Activated naive CD4-positive, alpha-beta T cell treated with anti-CD3 and anti-CD28 coated beads, Interleukin-2, amount 50 U/mL, for 72 hours (primary cell): ENCODE measurements at regions not wholly inside any gene's neighbourhood (a gene's known extent, or its start where the extent isn't known, plus 50 kb on each side); places are given as distances from the start of the nearest gene placed in this dataset.
A peak's percentile ranks its signal among the peaks of the same experiment; 100 is the strongest.
"Not testable (repeated sequence)": the region's sequence is repeated elsewhere in the genome, so short reads cannot be mapped to it uniquely, and the experiment has no call there.

Experiments used
- ATAC-seq, 2 donors: fragments of 150-1000 bp; cut with Tn5 transposase; 2 replicates each; pipeline ENCODE4 v1.10.0; 2021; ENCODE audit warnings: mild to moderate bottlenecking in 2 of 2, moderate library complexity in 2 of 2
- DNase-seq, 2 donors: peaks; one replicate each; pipeline ENCODE4 v3.0.0; 2021 to 2022; ENCODE audit warnings: low spot score in 2 of 2
- H3K27ac Mint-ChIP-seq, 2 donors: one replicate each; pipeline ENCODE4 v1.8.0; 2022; ENCODE audit warnings: mild to moderate bottlenecking in 2 of 2, mixed read lengths in 2 of 2
- H3K36me3 Mint-ChIP-seq, 2 donors: one replicate each; pipeline ENCODE4 v1.8.0; 2022; ENCODE audit warnings: mixed read lengths in 2 of 2
- H3K9me3 Mint-ChIP-seq, 2 donors: one replicate each; pipeline ENCODE4 v1.8.0; 2022; ENCODE audit warnings: mixed read lengths in 2 of 2

DNA sequence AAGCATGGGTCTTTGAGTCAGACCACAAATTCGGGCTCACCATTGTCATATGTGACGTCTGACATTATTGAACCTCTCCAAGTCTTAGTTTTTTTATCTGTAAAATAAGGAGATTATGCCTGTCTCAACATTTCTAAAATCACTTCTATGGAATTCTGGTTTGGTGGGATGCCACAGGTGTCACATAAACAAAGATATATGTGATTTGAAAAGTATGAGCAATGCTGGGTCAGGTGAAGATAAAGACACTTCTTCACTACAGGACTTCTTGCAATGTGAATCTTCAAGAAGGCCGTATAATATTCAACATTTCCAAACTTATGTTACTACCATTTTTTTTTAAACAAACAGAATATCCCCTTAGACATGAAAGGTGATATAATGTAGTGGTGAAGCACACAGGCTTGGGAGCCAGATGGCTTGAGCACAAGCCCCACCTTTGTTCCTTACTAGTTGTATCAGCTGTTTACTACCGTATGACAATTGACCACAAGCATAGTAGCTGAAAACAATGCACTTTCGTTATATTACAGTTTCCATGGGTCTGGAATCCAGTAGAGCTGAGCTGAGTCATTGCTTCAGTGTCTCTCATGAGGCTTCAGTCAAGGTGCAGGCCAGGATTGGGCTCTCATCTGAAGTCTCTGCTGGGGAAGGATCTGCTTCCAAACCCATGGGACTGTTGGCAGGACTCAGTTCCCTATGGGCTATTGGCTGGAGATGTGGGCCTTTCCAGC, 87.7 kb downstream of the UTP18 start:
- DNase-seq (no peak), ATAC-seq (no peak)
- H3K9me3 Mint-ChIP-seq = no peaks in the 10 kb centered on the region
- no peak overlapping the region for H3K27ac Mint-ChIP-seq
- H3K36me3 Mint-ChIP-seq = no peaks in the 10 kb centered on the region

DNA sequence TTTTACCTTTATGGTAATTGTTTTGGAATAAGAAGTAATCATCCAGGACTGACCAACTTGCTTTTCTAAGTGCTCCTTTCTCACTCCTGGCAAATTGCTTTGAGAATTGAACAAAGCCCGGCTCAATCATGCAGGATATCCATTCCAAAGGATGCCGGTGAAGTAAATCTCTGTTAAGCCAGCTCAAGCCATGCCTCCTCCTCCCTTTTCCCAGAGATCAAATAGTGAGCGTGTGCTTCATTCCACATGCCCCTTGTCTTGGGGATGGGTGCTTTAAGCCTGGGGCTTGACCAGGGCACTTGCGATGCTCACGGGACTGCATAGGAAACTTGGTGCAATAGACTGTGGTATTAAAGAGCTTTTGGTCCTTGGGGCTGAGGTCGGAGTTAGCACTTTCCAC, 90.7 kb downstream of the UTP18 start:
- no peak for DNase-seq
- H3K27ac Mint-ChIP-seq = no peak overlapping the region
- H3K36me3 Mint-ChIP-seq = no peaks in the 10 kb centered on the region
- H3K9me3 Mint-ChIP-seq = no peaks in the 10 kb centered on the region
- ATAC-seq = no peak

GRCh38 chr17:51351890-51352289, 91.5 kb downstream of the UTP18 start:
- Mint-ChIP-seq H3K36me3 (no peaks in the 10 kb centered on the region), H3K9me3 (no peaks in the 10 kb centered on the region), H3K27ac (no peak overlapping the region)
- DNase-seq (no peak), ATAC-seq (no peak)

GRCh38 chr17:51352798-51353197, 92.5 kb downstream of the UTP18 start:
- ATAC-seq (peak in 1 of 2 donors; percentile 24), DNase-seq (no peak)
- Mint-ChIP-seq H3K9me3 (no peaks in the 10 kb centered on the region), H3K27ac (no peak overlapping the region), H3K36me3 (no peaks in the 10 kb centered on the region)

DNA sequence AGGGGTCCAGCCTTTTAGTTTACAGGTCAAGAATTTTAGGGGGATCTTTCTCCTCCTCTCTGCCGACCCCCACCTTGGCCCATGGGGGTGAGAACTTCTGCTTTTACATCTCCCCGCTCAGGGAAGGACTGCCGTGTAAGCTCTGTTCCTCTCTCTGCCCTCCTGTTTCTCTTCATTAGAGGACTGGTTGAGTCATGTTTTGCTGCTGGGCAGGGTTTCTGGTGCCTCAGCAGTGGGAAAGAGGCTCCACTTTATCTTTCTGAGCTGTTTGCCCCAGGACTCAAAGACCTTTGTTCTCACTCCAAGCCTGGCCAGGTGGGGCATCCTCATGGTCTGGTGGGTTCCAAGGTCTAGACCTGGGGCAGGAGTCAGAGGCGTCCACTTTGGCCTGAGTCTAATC, 93.0 kb downstream of the UTP18 start:
- H3K9me3 Mint-ChIP-seq = no peaks in the 10 kb centered on the region
- H3K36me3 Mint-ChIP-seq = no peaks in the 10 kb centered on the region
- DNase-seq (no peak), ATAC-seq (no peak)
- H3K27ac Mint-ChIP-seq = no peak overlapping the region

GRCh38 chr17:51354936-51355335, 94.6 kb downstream of the UTP18 start:
- DNase-seq = no peak
- Mint-ChIP-seq H3K27ac (no peak overlapping the region), H3K9me3 (no peaks in the 10 kb centered on the region), H3K36me3 (no peaks in the 10 kb centered on the region)
- no peak for ATAC-seq

- no peak for DNase-seq
- no peak overlapping the region for H3K27ac Mint-ChIP-seq
- H3K9me3 Mint-ChIP-seq = no peaks in the 10 kb centered on the region
- no peaks in the 10 kb centered on the region for H3K36me3 Mint-ChIP-seq
- ATAC-seq = no peak
Measured at GRCh38 chr17:51355441-51356410, 95.4 kb downstream of the UTP18 start.

- no peak for DNase-seq
- no peak overlapping the region for H3K27ac Mint-ChIP-seq
Measured at GRCh38 chr17:51359055-51359454, 98.7 kb downstream of the UTP18 start.

DNA sequence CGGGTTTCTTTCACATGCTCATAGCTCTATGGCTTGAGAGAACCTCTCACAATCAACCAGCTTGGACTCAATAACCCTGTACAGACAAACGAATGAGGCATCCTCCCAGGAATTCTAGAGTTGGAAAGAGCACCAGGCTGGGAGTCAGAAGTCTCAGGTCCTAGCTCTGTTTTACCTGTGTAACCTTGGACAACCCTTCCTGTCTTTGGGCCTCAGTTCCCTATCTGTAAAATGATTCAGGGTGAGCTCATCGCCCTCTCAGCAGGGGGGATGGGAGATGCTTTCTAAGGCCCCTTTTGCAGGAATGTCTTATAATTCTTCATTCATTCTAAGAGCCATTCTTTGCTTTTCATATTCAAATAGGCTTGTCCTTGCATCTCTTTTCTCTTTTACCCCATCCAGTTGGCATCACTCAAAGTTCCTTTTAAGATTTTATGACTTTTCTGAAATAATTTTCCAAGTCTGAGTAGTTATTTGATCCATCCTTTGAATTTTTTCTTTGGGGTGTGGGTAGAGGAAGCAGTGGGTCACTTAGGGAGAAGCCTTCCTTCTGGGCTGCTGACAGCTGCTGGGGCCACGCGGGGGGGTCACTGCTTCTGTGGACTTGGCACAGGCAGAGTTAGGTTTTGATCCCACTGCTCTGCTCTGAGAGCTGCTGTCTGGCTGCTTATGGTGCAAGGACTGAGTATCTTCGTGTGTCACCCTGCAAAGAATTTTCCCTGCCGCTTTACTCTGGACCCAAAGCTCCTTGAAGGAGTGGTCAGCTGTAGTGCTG, 102.7 kb downstream of the UTP18 start:
- DNase-seq (no peak), ATAC-seq (no peak)
- Mint-ChIP-seq H3K36me3 (peaks cover 0 to 20% of the 10 kb centered on the region in 2 donors), H3K9me3 (peaks cover 0 to 9% of the 10 kb centered on the region in 2 donors), H3K27ac (no peak overlapping the region)

More at GRCh38 chr17:51359055-51359454, 98.7 kb downstream of the UTP18 start:
- Mint-ChIP-seq H3K36me3 (no peaks in the 10 kb centered on the region), H3K9me3 (no peaks in the 10 kb centered on the region)
- ATAC-seq = no peak

- ATAC-seq = peak in 1 of 2 donors; percentile 18
- H3K9me3 Mint-ChIP-seq = peaks cover 0 to 9% of the 10 kb centered on the region in 2 donors
- DNase-seq = peak in 1 of 2 donors; percentile 16
- peak overlapping the region in 1 of 2 donors; percentile 83 for H3K27ac Mint-ChIP-seq
- H3K36me3 Mint-ChIP-seq = peaks cover 0 to 20% of the 10 kb centered on the region in 2 donors
Measured at GRCh38 chr17:51365090-51365489, 104.7 kb downstream of the UTP18 start.

- peak overlapping the region in 1 of 2 donors; percentile 79 for H3K27ac Mint-ChIP-seq
- DNase-seq (no peak), ATAC-seq (no peak)
- peaks cover 0 to 20% of the 10 kb centered on the region in 2 donors for H3K36me3 Mint-ChIP-seq
- H3K9me3 Mint-ChIP-seq = peaks cover 0 to 9% of the 10 kb centered on the region in 2 donors
Measured at GRCh38 chr17:51366866-51367265, 106.5 kb downstream of the UTP18 start.

- H3K36me3 Mint-ChIP-seq = peaks cover 0 to 20% of the 10 kb centered on the region in 2 donors
- DNase-seq, H3K27ac Mint-ChIP-seq, ATAC-seq, H3K9me3 Mint-ChIP-seq: not testable (repeated sequence)
Measured at GRCh38 chr17:51367836-51368235, 107.5 kb downstream of the UTP18 start.

DNA sequence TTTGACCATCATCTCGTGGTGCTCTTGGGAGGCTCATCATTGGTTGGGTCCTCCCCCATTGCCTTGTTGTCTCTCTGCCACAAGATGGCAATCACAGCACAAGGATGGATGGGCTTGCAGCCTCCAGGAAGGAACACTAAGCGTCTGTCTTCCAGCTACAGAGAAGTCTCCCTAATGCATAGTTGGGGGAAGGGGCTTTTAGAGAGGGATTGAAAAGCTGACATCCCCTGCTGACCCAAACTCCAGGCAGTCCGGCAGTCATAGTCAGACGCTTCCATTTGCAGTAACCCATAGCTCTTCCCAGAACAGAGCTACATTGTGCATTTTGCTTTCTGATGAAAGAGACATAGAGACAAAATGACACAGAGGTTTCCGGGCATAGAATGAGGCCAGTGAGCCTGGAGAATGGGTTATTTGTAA, 111.4 kb downstream of the UTP18 start:
- Mint-ChIP-seq H3K27ac (peak overlapping the region in 1 of 2 donors; percentile 76), H3K9me3 (no peaks in the 10 kb centered on the region), H3K36me3 (peaks cover 0 to 3% of the 10 kb centered on the region in 2 donors)
- DNase-seq (peak in 1 of 2 donors; percentile 4), ATAC-seq (peak; percentile 41 to 87)

GRCh38 chr17:51372345-51373004, 112.1 kb downstream of the UTP18 start:
- H3K36me3 Mint-ChIP-seq = no peaks in the 10 kb centered on the region
- H3K9me3 Mint-ChIP-seq = no peaks in the 10 kb centered on the region
- DNase-seq (no peak), ATAC-seq (peak in 1 of 2 donors; percentile 73)
- peak overlapping the region in 1 of 2 donors; percentile 76 for H3K27ac Mint-ChIP-seq

- no peak for DNase-seq
- ATAC-seq = no peak
- no peaks in the 10 kb centered on the region for H3K9me3 Mint-ChIP-seq
- no peak overlapping the region for H3K27ac Mint-ChIP-seq
- no peaks in the 10 kb centered on the region for H3K36me3 Mint-ChIP-seq
Measured at GRCh38 chr17:51373489-51374152, 113.3 kb downstream of the UTP18 start.

GRCh38 chr17:51374209-51374608, 113.9 kb downstream of the UTP18 start:
- Mint-ChIP-seq H3K36me3 (no peaks in the 10 kb centered on the region), H3K27ac (no peak overlapping the region), H3K9me3 (no peaks in the 10 kb centered on the region)
- DNase-seq (no peak), ATAC-seq (no peak)
